Mammary epithelial cell (primary cell): ENCODE measurements at regions not wholly inside any gene's neighbourhood (a gene's known extent, or its start where the extent isn't known, plus 50 kb on each side); places are given as distances from the start of the nearest gene placed in this dataset.
"Not testable (repeated sequence)": the region's sequence is repeated elsewhere in the genome, so short reads cannot be mapped to it uniquely, and the experiment has no call there.

Experiments used
- CTCF ChIP-seq, 2 donors: IDR thresholded peaks in 1 of 2; conservative IDR thresholded peaks in 1 of 2; 2 replicates each; pipeline ENCODE4 v1.5.1; 2011 to 2012; ENCODE audit warnings: inconsistent platforms in 2 of 2, low read length in 2 of 2, mild to moderate bottlenecking in 2 of 2, control low read depth in 1 of 2, low read depth in 1 of 2; ENCODE audit not compliant: insufficient read depth in 1 of 2; ENCODE audit errors: extremely low read depth in 1 of 2
- EZH2 ChIP-seq: IDR thresholded peaks from 2 replicates; pipeline ENCODE4 v1.6.1; 2012; ENCODE audit warnings: low read length, inconsistent platforms, borderline replicate concordance

- TF ChIP-seq CTCF (conservative IDR thresholded peaks at IDR 0.05 in 1 of 2, IDR thresholded peaks at IDR 0.05 in 1 of 2; ENCODE audit: extremely low read depth in 1 of 2, insufficient read depth in 1 of 2, low read depth in 1 of 2, low read length in 2 of 2); EZH2: not testable (repeated sequence)
Observed at GRCh38 chr4:143791693-143792092, 91.2 kb upstream of the FREM3 start.
